Hepatocyte (in vitro differentiated cells): ENCODE measurements at regions not wholly inside any gene's neighbourhood (a gene's known extent, or its start where the extent isn't known, plus 50 kb on each side); places are given as distances from the start of the nearest gene placed in this dataset.

ENCODE experiments used
- DNase-seq: peaks from one replicate; pipeline ENCODE4 v3.0.0-alpha.2; 2016; ENCODE audit warnings: low spot score
- H2AFZ ChIP-seq: fragments of 200-600 bp; sonication (generic); 2 replicates; pipeline ENCODE4 v1.6.0; 2016; ENCODE audit warnings: antibody characterized with exemption, mild to moderate bottlenecking
- H3K27ac ChIP-seq: fragments of 200-600 bp; sonication (generic); 2 replicates; pipeline ENCODE4 v1.5.1; 2016; ENCODE audit warnings: mild to moderate bottlenecking
- H3K27me3 ChIP-seq: fragments of 200-600 bp; sonication (generic); 2 replicates; pipeline ENCODE4 v1.6.1; 2016
- H3K36me3 ChIP-seq: fragments of 200-600 bp; sonication (generic); replicated peaks from 2 replicates; pipeline ENCODE4 v1.5.1; 2016; ENCODE audit warnings: low read depth; ENCODE audit not compliant: insufficient read depth
- H3K4me1 ChIP-seq: fragments of 200-600 bp; sonication (generic); 2 replicates; pipeline ENCODE4 v1.5.1; 2016; ENCODE audit warnings: mild to moderate bottlenecking, moderate library complexity; ENCODE audit not compliant: insufficient read depth
- H3K4me2 ChIP-seq: fragments of 200-600 bp; sonication (generic); 2 replicates; pipeline ENCODE4 v1.6.0; 2016
- H3K4me3 ChIP-seq: fragments of 200-600 bp; sonication (generic); 2 replicates; pipeline ENCODE4 v1.5.1; 2016; ENCODE audit warnings: mild to moderate bottlenecking
- H3K79me2 ChIP-seq: fragments of 200-600 bp; sonication (generic); 2 replicates; pipeline ENCODE4 v1.6.0; 2017; ENCODE audit warnings: mild to moderate bottlenecking
- H3K9me2 ChIP-seq: fragments of 200-600 bp; sonication (generic); replicated peaks from 2 replicates; pipeline ENCODE4 v1.6.0; 2017; ENCODE audit warnings: mild to moderate bottlenecking; ENCODE audit not compliant: insufficient read depth
- H3K9me3 ChIP-seq: fragments of 200-600 bp; sonication (generic); 2 replicates; pipeline ENCODE4 v1.5.1; 2016; ENCODE audit warnings: low read depth, mild to moderate bottlenecking
- H4K20me1 ChIP-seq: fragments of 200-600 bp; sonication (generic); 2 replicates; pipeline ENCODE4 v1.6.0; 2016; ENCODE audit warnings: mild to moderate bottlenecking; ENCODE audit not compliant: insufficient read depth, poor library complexity, severe bottlenecking
- CTCF ChIP-seq: fragments of 200-600 bp; sonication (generic); IDR thresholded peaks from 2 replicates; pipeline ENCODE4 v1.5.1; 2016; ENCODE audit warnings: antibody characterized with exemption, mild to moderate bottlenecking; ENCODE audit not compliant: poor library complexity
- EZH2 ChIP-seq: fragments of 200-600 bp; sonication (generic); IDR thresholded peaks from 2 replicates; pipeline ENCODE4 v1.6.1; 2016; ENCODE audit warnings: antibody characterized with exemption, mild to moderate bottlenecking, borderline replicate concordance
- EZH2phosphoT487 ChIP-seq: fragments of 200-600 bp; sonication (generic); IDR thresholded peaks from one replicate; pipeline ENCODE4 v1.6.1; 2018; ENCODE audit warnings: antibody characterized with exemption, mild to moderate bottlenecking, low read depth, moderate library complexity; ENCODE audit not compliant: unreplicated experiment, severe bottlenecking
- WGBS: methylation state at CpG from one replicate; pipeline ENCODE4 v1.1.6; 2016; ENCODE audit warnings: low lambda C conversion rate; ENCODE audit errors: missing lambda C conversion rate; 5-methylcytosine and 5-hydroxymethylcytosine counted together

- H3K27ac ChIP-seq, result no peak overlapping the region
- H3K79me2 ChIP-seq, result no peaks in the 10 kb centered on the region
- no peak overlapping the region for H3K4me2 ChIP-seq
- H3K4me1 ChIP-seq, result peaks cover 12% of the 10 kb centered on the region
- H3K27me3 ChIP-seq, result no peaks in the 10 kb centered on the region
- H3K4me3 ChIP-seq, result no peak overlapping the region
- 90% methylated on average over 4 of the region's 4 CpGs for WGBS
- no peak for DNase-seq
- H3K9me2 ChIP-seq, result no peaks in the 10 kb centered on the region
- TF ChIP-seq EZH2, result no peak
- TF ChIP-seq EZH2phosphoT487, result no peak
- TF ChIP-seq CTCF, result no peak
- no peaks in the 10 kb centered on the region for H4K20me1 ChIP-seq
- H3K36me3 ChIP-seq, result no peaks in the 10 kb centered on the region
- H3K9me3 ChIP-seq, result no peaks in the 10 kb centered on the region
- H2AFZ ChIP-seq, result no peak overlapping the region
These were observed 381.0 kb downstream of the LRIG3 start for GRCh38 chr12:58539295-58539694.

- Histone ChIP-seq H3K79me2 (no peaks in the 10 kb centered on the region), H3K4me2 (no peak overlapping the region), H3K4me3 (no peak overlapping the region), H4K20me1 (no peaks in the 10 kb centered on the region), H3K27ac (peak overlapping the region; percentile 12), H3K9me3 (no peaks in the 10 kb centered on the region), H3K9me2 (no peaks in the 10 kb centered on the region), H3K4me1 (peaks cover 12% of the 10 kb centered on the region), H3K36me3 (no peaks in the 10 kb centered on the region), H2AFZ (peak overlapping the region; percentile 12), H3K27me3 (no peaks in the 10 kb centered on the region)
- WGBS, result 26% methylated on average over 8 of the region's 8 CpGs
- TF ChIP-seq CTCF (peak; percentile 85), EZH2phosphoT487 (no peak)
- DNase-seq, result peak; percentile 89
These were observed 379.6 kb downstream of the LRIG3 start for GRCh38 chr12:58540480-58541299.

GRCh38 chr12:58541300-58541690 is 379.0 kb downstream of the LRIG3 start:
- 96% methylated on average over 3 of the region's 3 CpGs for WGBS
- no peaks in the 10 kb centered on the region for H3K9me2 ChIP-seq
- H3K4me2 ChIP-seq, result no peak overlapping the region
- no peaks in the 10 kb centered on the region for H4K20me1 ChIP-seq
- DNase-seq, result no peak
- H3K27ac ChIP-seq, result no peak overlapping the region
- peaks cover 12% of the 10 kb centered on the region for H3K4me1 ChIP-seq
- no peaks in the 10 kb centered on the region for H3K27me3 ChIP-seq
- no peak for TF ChIP-seq EZH2phosphoT487
- TF ChIP-seq EZH2, result no peak
- no peak for TF ChIP-seq CTCF
- H3K79me2 ChIP-seq, result no peaks in the 10 kb centered on the region
- H2AFZ ChIP-seq, result no peak overlapping the region
- no peaks in the 10 kb centered on the region for H3K9me3 ChIP-seq
- H3K36me3 ChIP-seq, result no peaks in the 10 kb centered on the region
- no peak overlapping the region for H3K4me3 ChIP-seq
